ENCODE measurements at regions not wholly inside any gene's neighbourhood (a gene's known extent, or its start where the extent isn't known, plus 50 kb on each side); places are given as distances from the start of the nearest gene placed in this dataset.

DNA sequence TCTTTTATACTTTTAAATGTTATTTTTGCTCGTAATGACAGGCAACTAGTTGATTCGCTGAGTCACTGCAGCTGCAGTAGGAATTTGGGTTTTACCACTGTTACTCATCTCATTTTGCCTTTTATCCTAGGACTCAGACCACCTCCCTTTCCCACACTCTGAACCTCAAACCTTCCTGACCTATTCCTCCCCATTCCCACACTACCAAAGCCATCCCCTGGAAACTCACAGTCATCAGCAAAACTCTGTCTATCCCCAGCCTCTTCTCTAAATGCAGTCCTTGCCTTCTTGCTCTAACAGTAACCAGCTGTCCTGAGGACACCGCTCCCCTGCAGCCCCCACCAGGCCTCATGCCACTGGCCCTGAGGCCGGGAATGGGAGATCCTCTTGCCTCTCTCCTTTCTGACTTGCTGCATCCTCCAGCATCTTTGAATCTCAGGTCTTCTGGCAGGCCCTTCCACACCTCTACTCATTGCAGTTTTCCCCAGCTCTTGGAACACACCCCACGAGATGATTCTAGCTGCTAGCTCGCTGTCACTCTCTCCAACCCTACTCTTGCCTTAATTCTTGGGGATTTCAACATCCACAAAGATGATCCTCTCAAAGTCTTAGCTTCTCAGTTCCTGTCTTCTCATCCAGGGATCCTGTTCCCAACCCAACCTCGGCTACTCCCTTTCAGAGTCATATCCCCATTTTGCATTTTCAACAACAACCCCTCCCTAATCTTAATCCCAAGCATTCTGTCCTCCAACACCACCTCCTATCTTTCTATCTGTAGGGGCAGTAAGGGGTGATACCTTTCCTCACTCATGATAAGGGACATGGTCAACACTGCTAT lies 55.9 kb upstream of the C3orf80 start:
- no peak for DNase-seq (ENCODE audit: low read depth in 3 of 3)

DNA sequence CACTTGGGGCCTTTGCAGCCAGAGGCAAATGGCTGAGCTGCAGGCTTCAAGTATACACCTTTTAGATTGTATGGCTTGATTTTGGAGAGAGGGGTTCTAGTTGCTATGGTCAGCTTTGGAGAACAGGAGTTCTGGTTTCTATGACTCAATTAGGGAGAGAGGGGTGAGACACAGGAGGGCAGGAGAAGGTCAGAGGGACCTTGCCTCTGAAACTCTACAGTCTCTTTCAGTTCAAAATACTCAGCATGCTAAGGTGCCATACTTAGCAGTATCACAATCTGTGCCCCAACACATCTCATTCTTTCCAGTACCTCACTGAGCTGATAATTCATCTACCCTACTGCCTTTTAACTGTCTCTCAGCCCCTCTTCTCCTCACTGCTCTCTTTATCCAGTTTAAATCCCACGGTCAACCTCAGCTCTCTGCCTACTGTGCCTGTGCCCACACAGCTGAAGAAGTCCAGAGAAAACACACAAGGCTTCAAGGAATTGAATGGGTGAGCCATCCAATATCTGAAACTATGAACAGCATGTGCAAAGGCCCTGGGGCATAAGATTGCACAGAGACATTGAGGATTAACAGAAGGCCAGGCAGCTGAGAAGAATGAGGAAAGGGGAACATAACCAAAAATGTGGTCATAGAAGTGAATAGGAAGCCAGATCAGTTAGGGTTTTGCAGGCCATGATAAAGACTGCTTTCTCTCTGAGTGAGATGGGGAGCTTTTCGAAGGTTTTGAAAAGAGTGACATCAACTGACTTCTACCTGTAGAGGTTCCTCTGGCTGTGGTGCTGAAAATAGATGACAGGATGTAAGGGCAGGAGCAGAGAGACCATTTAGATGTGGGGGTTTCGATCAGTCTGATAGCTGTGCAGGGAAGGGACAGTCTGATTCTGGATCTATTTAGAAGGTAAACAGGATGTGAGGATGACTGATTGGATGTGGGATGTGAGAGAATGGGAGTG lies 54.5 kb upstream of the C3orf80 start:
- no peak for DNase-seq (ENCODE audit: low read depth in 3 of 3)

DNA sequence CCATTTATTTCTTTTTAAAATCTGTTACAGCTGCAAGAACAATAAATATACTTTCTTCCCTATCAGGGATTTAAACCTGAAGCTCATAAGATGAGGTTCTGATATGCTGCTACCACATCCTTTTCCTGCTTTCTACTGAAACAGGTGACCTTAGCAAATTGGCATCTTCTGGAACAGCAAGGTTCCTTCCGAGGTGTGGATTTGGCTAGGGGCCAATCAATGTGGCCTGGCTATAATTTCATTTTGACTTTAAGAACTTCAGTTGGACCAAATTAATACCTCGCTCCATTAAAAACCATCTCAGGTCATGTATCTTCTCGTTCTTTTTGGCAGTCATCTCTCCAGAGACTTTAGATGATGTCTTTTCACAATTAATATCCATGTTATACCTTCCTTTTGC lies 53.4 kb upstream of the C3orf80 start:
- DNase-seq (ENCODE audit: low read depth in 3 of 3): no peak

DNA sequence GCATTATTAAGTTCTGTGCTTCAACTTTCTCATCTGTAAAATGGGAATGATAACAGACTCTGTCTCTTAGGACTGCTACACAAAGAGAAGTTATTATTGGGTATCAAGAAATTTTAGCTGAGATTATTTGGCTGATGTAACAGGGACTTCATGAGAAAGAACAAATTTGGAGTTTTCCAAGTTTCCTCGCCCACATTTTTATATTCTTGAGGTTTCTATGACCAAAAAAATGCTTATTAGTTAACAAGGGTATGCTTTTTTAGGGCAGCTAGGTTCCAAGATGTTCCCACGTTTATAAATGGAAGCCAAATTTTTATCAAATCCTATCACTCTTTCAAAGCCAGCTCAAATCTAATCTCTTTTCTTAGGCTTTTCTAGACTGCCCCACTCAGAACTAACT lies 50.6 kb upstream of the C3orf80 start:
- no peak for DNase-seq (ENCODE audit: low read depth in 3 of 3)
